Left colon (tissue), 2 donors: ENCODE measurements at regions not wholly inside any gene's neighbourhood (a gene's known extent, or its start where the extent isn't known, plus 50 kb on each side); places are given as distances from the start of the nearest gene placed in this dataset.

Experiments
- ATAC-seq: fragments of 200-7000 bp; cut with Tn5 transposase; one replicate; pipeline ENCODE4 v1.9.1; 2020; ENCODE audit warnings: mild to moderate bottlenecking, moderate library complexity
- DNase-seq, 2 donors: peaks; one replicate each; pipeline ENCODE4 v3.0.0-alpha.2; 2020
- intact Hi-C, 2 donors: fragments of 100-400 bp; cut with DNase I in 1 of 2; cut with micrococcal nuclease in 1 of 2; formaldehyde crosslinking; loops; one replicate each; pipeline versions ENCODE4 v1.11.2 to v1.14.0; 2022; cut with DNase I, micrococcal nuclease
- donor health status: DM: no; HTN: no; CAD: no.
- donor health status: DM: yes; HTN: yes; CAD: no.

DNA sequence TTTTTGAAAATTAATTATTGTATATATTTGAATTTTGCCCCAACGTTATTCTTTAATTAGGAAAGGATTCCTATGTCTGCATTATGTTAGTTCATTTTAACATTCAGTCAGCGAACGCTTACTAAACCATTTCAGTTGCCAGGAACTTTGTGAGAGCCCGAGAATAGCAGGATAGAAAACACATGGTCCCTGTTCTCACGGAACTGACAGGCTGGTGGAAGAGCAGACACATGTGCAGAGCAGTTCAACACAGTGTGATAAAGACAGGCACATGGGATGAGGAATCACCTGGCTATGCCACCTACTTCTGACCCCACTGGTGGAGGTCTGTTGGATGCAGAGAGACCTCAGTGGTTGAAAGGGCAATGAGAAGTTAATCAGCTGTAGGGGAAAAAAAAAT is 367.2 kb downstream of the EPM2A start:
- ATAC-seq, result no peak
- intact Hi-C loops, result no loop called here

DNA sequence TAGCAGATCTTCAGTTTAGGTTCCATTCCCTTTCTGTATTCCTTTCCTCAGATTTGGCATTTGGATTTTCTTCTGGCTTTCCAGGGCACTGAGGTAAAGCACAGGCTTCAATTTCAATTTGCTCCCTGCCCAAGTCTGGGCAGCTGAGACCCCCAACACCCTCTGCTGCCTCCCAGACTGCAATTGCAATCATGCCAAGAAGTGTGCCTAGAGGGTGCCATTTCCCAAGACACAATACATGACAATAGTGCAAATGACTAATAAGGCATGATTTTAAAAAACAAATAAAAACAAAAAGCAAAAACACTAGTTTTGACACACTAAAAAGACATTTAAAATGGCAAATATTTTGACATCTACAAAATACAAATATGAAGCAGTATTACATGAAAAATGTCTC is 364.8 kb downstream of the EPM2A start:
- no peak for ATAC-seq
- no peak for DNase-seq
- intact Hi-C loops, result no loop called here

More for the DNA sequence above, 367.2 kb downstream of the EPM2A start:
- DNase-seq, result no peak

DNA sequence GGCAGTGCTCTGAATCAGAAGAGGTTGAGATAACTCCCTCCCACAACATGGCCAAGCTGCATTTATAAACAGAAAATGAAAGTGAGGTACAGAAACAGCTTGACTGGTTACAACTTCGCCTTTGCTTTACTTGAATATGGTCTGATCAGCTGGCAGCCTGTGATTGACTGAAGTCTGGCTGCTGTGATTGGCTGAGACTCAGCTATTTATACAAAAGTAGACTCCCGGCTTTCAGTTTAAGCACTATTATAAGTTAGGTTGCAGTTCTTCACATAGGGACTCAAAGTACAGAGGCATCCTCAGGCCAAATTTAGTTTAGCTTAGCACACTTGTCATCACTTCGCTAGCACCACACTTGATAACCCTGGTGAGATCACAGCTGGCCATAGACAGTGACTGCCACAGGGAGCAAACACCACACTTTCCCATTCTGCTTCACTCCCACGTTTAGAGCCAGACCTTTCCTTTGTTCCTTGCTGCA is 362.6 kb downstream of the EPM2A start:
- ATAC-seq (no peak), DNase-seq (no peak)
- intact Hi-C loops, result no loop called here

DNA sequence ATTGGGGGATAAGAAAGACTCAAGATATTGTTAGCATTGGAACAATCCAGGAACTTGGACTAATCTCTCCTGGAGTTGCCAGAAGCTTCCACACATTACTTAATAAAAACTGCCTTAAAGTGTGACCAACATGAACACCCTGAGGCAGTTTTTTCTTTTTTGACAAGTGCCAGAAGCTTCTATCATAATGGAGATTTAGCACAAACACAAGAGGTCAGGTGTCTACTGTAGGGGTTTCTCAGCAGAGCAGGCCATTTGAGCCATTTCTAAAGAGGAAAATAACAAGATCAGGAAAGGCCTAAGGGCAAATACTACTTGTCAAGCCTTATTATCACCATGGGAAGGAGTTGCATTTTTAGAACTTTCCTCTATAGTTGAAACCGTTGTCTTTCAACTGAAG is 361.5 kb downstream of the EPM2A start:
- intact Hi-C loops, result no loop called here
- ATAC-seq, result no peak

DNA sequence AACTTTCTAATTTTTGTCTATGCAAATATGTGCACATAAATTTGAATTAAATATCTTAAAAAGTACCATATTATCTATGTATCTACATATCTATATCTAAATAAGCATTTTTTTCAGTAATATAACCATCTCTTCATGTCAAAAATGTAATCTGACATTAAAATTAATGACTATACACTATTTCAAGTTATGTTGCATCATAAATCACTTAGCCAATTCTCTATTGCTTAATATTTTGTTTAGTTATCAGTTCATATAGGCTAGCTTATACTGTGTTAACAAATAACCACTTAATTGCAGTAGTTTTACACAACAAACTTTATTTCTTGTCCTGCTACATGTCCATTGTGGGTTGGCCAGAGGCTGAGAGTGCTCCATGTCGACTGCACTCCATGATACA is 360.8 kb downstream of the EPM2A start:
- ATAC-seq, result no peak
- intact Hi-C loops, result no loop called here
- no peak for DNase-seq

More for the DNA sequence above, 361.5 kb downstream of the EPM2A start:
- no peak for DNase-seq

DNA sequence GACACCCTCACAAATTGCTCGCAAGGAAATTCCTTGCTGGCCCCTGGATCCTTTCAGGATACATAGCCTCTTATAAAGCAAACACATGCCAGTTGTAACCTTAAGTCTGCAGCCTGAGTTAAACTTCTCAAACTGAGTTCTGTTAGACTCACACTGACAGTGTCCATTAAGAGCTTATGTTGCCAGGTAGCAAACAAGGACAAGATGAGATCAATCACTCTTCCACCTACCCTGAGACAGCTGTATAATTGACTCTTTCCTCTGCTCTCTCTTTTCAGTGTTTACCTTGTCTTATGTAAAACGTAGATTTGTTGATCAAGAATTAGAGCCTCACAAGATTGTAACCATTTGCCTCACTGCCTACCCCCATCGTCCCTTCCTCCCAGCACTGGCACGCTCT is 359.8 kb downstream of the EPM2A start:
- intact Hi-C loops, result no loop called here
- ATAC-seq (no peak), DNase-seq (no peak)

DNA sequence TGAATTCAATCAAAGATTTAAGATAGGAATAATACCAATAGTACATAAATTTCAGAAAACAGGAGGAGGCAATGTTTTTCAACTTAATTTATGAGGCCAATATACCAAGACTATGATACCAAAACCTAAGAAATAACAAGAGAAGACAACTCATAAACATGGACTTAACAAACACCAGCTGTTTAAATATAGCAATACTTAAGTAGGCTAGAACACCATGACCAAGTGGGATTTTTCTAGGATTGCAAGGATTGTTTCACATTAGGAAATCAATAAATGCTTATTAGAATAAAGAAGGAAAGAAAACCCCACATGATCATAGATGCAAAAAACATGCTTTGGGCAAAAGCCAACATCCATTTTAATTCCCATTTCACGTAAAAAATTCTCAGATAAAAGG is 355.1 kb downstream of the EPM2A start:
- intact Hi-C loops, result no loop called here
- DNase-seq, result no peak
- no peak for ATAC-seq

DNA sequence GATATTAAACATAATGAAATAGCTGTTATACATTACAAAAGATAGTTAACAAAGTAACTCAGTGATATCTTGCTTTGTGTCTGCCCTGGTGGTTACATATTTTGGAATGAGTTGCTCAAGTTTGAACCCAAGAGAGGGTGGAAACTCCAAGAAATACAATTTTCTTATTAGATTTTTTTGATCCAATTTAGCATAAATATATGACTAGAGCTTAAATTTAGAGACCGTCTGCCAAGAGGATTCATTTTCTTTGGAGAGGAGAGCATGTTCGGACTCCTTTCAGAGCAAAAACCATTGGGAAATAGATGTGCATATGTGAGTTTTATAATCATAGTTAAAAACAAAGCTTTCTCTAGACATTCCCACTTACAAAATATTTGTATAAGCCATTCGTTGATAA is 353.4 kb downstream of the EPM2A start:
- intact Hi-C loops, result no loop called here
- DNase-seq, result no peak

DNA sequence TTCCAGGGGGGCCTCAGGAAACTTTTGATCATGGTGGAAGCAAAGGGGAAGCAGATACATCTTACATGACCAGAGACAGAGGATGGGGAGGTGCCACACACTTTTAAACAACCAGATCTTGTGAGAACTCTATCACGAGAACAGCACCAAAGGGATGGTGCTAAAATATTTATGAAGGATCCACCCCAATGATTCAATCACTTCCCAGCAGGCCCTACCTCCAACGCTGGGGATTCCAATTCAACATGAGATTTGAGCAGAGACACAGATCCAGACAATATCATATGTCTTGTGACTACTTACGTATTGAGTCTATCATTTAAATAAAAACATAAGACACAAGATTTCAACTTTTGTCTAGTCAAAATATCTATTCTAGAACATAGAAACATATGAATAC is 351.9 kb downstream of the EPM2A start:
- ATAC-seq (no peak), DNase-seq (no peak)
- intact Hi-C loops, result no loop called here

More for the DNA sequence above, 353.4 kb downstream of the EPM2A start:
- ATAC-seq, result no peak

DNA sequence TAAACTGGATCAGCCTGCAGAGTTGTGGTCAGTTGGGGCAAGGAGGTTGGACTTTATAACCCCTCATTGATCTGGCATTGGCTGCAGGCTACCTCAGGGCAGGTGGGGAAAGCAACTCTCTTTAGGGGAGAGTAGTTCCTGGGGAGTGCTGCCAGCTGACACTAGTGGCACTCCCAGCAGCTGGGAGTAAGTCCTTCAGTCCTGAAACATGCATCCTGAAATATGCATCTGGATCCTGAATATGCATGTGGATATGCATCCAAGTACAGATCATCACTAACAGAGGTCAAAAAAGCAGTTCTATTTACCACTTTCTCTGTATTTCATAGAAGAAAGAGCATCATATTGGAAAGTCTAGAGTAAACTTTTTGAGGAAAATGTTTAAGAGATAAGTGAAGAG is 350.8 kb downstream of the EPM2A start:
- intact Hi-C loops, result no loop called here
- DNase-seq, result no peak
- ATAC-seq, result no peak

DNA sequence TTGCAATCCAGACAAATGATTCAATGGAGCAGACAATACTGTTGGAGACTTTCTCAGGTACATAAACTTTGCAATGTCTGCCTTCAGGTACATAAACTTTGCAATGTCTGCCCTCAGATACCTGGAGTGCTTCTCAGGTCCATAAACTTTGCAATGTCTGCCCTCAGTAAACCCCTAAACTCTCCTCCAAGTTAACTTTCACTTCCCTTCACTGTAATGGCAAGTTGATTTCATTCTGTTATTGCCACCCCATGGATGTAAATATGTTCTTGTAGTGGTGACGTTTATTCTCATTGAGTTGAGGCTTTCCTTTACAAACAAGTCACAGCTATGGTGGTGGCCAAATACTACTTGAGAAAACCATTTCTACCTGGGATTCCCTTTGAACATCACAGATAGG is 338.8 kb downstream of the EPM2A start:
- ATAC-seq (no peak), DNase-seq (no peak)
- intact Hi-C loops, result no loop called here

DNA sequence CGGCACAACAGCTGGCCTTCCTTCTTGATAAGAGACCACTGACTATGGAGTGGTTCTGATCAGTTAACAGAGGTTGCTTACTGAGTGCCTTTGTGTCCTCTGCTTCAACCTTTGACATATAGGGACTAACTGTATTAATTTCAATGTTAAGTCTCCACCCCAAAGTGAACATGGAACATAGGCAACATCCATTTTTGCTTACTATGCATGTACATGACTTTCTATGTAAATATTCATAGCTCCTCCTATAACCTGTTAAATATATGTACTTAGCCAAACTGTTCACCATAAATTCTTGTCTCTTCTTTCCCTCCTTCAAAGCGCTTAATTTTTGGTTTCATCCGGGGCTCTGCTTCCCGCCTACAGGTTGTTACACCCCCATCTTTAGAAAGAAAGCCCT is 334.8 kb downstream of the EPM2A start:
- no peak for ATAC-seq
- intact Hi-C loops, result no loop called here
- no peak for DNase-seq

DNA sequence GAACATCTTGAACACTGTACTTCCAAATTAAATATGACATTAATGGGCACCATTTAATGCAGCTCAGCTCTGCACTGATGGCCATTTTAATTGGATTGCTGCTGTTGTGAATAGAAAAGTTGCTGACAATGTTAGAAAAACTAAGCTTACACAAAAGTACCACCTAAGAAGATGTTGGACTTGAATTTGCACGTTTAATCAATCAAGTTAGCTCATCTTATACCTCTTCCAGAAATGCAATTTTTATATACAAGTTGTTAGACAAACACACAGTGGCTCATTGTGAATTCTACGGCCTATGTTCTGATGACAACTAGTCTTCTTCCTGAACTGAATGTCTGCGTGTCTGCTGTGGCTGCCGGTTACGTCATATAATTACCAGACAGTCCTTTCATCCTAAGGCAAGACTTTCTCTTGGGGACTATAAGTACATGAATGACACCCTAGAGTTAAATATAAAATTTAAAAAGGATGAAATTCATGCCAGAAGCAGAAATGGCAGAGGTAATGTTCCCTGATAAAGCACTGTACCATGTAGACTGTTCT is 330.2 kb downstream of the EPM2A start:
- DNase-seq, result no peak
- intact Hi-C loops, result no loop called here
- ATAC-seq, result no peak

DNA sequence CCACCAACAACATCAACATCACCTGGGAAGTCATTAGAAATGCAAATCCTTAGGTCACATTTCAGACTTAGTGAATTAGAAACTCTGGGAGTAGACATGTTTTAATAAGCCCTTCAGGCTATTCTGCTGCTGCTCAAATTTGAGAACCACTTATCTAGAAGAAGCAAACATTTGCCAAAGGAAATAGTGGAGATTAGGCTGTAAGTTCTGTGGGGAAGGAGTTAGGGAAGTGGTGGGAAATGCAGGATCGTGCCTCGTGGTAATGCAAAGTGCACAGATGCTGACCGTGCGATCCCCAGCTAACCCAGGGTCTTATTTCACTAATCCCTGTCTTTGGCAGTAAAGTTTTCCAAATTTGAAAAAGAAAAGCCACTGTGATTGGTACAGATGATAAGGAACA is 328.5 kb downstream of the EPM2A start:
- DNase-seq, result no peak
- intact Hi-C loops, result no loop called here
- ATAC-seq, result no peak

DNA sequence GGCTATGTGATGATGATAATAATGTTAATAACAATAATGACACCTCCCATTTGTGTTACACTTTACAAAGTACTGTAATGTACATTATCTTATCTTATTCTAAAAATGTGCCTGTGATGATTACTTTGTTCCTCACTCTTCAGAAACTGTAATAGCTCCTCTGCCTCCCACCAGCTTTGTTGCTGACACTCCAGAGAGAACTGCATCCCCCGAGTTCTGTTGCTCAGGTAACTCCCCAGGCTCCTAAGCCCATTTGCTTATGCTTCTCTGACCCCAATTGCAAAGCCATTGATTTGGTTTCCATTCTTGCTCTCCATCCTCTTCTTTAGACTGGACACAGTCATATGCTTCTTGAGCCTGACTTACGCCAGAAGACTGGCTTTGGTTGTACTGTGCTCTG is 319.7 kb downstream of the EPM2A start:
- ATAC-seq, result no peak
- intact Hi-C loops, result no loop called here
- no peak for DNase-seq

DNA sequence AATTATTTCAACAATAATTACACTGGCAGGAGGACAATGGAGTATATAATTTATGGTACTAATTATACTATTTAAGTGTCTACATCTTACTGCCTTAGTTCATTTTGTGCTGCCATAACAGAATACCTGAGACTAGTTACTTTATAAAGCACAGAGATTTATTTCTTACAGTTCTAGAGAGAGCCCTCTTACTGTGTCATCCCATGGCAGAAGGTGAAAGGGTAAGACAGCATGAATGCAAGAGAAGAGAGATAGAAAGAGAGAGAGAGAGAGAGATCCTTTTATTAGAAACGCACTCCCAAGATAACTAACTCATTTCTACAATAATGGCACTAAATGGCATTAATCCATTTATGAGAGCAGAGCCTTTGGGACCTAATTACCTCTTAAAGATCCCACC is 314.7 kb downstream of the EPM2A start:
- no peak for ATAC-seq
- intact Hi-C loops, result no loop called here
- no peak for DNase-seq

DNA sequence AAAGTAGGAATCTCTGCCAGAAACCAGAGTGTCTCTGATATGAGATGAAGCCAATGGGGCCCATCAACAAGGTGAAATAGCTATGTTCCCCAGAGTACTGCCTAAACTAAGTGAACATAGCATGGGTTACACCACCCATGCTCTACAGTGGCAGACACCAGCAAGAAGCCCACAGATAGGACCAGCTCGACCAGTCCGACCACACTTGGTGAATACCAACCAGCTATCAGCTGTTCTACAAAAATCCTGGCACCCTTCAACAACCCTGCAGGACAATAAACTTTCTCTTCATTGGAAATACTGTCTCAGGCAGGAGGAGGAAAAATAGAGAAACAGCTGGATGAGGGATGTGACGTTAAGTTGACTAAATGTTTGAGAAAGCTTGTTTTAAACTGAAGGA is 311.4 kb downstream of the EPM2A start:
- DNase-seq (no peak), ATAC-seq (no peak)
- intact Hi-C loops, result no loop called here

DNA sequence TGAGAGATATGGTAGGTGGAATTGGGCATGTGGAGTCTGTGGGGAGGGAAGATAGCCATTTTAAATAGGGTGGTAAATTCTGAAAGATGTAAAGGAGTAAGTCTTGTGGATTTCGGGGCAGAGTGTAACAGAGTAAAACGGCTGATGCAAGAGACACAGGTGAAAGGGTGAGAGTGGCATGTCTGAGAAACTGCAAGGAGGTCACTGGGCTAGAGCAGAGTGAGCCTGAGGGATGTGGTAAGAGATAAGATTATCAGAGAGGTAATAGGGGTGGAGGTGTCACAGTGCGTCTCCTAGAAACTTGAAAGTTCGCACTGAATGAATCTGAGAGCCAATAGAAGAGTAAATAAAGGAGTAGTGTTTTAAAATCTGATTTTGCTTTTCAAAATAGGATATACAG is 308.1 kb downstream of the EPM2A start:
- ATAC-seq (no peak), DNase-seq (no peak)
- intact Hi-C loops, result no loop called here

DNA sequence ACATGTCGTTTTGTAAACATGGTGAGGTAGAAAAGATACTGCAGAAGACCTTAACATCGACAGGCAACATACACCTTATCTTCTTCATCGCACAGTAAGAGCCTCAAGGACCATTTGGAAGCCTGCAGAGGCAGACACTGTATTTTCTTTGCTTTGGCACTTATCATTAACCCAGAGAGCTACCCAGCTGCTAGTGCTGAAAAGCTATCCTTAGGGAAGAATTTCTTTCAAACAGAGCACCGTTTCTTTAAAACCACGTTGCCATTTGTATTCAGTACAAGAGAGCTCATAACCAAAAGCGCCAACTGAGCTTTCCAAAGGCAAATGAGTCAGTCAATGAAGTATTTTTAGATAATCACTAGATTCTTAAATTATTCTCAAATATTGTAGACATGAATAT is 306.6 kb downstream of the EPM2A start:
- DNase-seq (no peak), ATAC-seq (no peak)
- intact Hi-C loops, result no loop called here

DNA sequence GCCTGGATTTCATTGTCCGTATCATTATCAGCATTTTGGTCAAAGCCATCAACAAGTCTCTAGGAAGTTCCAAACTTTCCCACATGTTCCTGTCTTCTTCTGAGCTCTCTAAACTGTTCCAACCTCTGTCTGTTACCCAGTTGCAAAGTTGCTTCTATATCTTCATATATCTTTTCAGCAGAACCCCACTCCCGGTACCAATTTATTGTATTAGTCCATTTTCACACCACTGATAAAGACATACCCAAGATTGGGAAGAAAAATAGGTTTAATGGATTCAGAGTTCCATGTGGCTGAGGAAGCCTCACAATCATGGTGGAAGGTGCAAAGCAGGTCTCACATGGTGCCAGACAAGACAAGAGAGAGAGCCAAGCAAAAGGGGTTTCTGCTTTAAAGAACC is 293.2 kb downstream of the EPM2A start:
- DNase-seq (no peak), ATAC-seq (no peak)
- intact Hi-C loops, result no loop called here

DNA sequence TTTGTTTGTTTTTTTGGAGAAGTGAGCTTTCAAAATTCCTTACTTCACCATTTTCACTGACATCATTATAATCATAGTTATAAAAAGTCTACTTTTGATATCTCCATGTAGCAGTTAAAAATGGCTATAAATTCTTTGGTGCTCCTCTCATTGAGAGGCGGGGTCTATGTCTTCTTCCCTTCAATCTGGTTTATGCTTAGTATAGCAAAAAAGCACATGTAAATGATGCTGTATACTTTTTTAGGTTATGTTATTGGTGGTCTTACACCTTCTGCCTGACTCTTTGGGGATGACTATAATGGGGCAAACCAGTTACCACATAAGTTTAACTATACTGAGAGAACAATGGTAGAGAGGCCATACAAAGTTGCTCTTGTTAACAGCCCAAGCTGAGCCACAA is 289.6 kb downstream of the EPM2A start:
- ATAC-seq, result no peak
- intact Hi-C loops, result no loop called here
- DNase-seq, result no peak

DNA sequence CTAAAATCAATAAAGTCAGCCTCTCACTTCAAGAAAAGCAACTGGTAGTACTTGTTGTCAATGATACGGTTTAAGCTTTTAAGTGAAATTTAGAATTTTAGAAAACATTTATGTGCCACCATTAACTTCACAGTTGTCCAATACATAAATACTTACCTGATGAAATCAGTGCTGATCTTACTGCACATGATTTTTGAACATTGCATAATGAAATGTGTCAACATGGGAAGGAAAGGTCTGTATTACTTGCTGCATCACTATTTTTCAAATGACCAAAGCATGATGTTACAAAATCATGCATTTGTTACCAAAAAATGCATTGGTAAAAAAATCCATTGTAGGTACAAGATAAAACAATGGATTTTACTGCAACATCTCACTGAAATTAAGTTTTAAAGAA is 284.3 kb downstream of the EPM2A start:
- ATAC-seq, result no peak
- intact Hi-C loops, result no loop called here
- DNase-seq, result no peak
